ENCODE measurements at regions not wholly inside any gene's neighbourhood (a gene's known extent, or its start where the extent isn't known, plus 50 kb on each side); places are given as distances from the start of the nearest gene placed in this dataset.

DNA sequence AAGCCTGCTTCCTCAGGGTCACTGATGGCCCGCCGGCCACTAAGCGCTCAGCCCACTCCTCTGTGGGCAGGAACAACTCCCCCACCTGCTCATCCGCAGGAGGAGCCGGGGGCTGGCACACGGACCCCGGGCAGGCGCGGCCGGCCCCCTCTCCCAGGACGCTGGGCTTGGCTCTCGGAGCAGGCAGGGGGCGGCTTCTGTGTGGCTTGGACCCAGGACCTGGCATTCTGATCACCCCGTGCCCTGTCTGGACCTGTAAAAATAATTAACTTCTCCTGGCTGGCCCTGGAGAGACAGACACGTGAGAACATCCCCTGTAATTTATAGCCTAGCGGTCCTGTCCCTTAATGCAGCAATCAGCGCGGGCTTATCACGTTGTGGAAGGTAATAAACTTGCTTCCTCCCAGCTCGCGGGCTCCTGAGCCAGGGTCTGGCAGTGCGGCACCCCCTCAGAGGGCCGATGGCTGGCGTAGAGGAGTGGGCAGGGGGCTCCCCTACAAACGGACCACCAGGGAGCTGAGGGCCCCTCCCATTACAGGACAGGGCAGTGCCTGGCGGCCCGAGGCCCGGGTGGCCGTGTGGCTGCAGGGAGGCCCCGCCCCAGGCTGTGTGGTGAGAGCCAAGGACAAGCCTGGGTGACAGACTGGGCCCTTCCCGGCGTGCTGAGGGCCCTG is 84.5 kb upstream of the NKX1-1 start:
- no peak overlapping the region for H3K9ac ChIP-seq
- Mint-ChIP-seq H3K27me3 (ENCODE audit: insufficient read depth, low read depth) (peaks cover 16% of the 10 kb centered on the region), H3K9me3 (peaks cover 16% of the 10 kb centered on the region), H3K4me3 (no peak overlapping the region), H3K36me3 (no peaks in the 10 kb centered on the region), H3K27ac (no peak overlapping the region), H3K4me1 (peaks cover 10% of the 10 kb centered on the region)
- H3K79me2 ChIP-seq (ENCODE audit: low read depth), result no peaks in the 10 kb centered on the region
- H3F3A ChIP-seq (ENCODE audit: low read depth), result no peaks in the 10 kb centered on the region
- H3K27me3 ChIP-seq, result no peaks in the 10 kb centered on the region
- no peaks in the 10 kb centered on the region for H3K36me3 ChIP-seq
- peaks cover 2% of the 10 kb centered on the region for H3K9me3 ChIP-seq (ENCODE audit: low read depth)
- DNase-seq (ENCODE audit: low spot score), result no peak
- H4K20me1 ChIP-seq (ENCODE audit: low read depth), result no peaks in the 10 kb centered on the region
- no peak overlapping the region for H3K4me2 ChIP-seq
- no peak overlapping the region for H3K4me3 ChIP-seq
- TF ChIP-seq EZH2phosphoT487 (IDR thresholded peaks at IDR 0.05) (no peak), EZH2 (IDR thresholded peaks at IDR 0.05) (no peak)
- TF ChIP-seq, protein P1, sequence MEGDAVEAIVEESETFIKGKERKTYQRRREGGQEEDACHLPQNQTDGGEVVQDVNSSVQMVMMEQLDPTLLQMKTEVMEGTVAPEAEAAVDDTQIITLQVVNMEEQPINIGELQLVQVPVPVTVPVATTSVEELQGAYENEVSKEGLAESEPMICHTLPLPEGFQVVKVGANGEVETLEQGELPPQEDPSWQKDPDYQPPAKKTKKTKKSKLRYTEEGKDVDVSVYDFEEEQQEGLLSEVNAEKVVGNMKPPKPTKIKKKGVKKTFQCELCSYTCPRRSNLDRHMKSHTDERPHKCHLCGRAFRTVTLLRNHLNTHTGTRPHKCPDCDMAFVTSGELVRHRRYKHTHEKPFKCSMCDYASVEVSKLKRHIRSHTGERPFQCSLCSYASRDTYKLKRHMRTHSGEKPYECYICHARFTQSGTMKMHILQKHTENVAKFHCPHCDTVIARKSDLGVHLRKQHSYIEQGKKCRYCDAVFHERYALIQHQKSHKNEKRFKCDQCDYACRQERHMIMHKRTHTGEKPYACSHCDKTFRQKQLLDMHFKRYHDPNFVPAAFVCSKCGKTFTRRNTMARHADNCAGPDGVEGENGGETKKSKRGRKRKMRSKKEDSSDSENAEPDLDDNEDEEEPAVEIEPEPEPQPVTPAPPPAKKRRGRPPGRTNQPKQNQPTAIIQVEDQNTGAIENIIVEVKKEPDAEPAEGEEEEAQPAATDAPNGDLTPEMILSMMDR (IDR thresholded peaks at IDR 0.05), result no peak
- H2AFZ ChIP-seq (replicated peaks), result no peak overlapping the region
- H3K4me1 ChIP-seq, result peaks cover 6% of the 10 kb centered on the region
- H3K27ac ChIP-seq, result no peak overlapping the region

DNA sequence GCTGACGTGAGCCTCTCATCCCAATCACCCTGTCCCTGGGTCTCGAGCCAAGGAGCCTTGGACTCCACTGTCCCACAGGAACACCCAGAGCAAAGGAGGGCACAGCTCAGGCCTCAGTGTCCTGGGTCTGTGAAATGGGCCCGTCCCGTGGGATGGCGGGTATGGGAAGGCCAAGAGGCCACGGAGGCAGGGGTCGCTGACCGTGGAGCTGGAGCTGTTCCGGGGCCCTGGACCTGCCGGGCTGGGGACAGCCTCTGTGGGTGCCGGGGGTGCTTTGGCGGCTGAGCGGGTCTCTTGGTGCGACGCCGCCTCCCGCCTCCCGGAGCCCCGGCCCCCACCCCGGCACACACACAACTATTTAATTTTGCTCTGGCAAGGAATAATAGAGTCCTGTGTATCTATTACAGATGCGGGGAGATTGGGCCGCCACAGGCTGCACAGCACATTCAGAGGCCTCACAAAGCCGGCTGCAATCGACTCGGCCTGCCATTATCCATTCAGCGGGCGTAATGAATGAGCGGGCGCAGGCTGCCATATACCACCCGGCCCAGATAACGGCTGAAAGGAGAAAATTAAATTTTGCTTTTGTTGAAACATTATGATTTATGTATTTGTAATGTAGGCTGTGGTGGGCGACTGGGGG is 83.9 kb upstream of the NKX1-1 start:
- H3K36me3 ChIP-seq, result no peaks in the 10 kb centered on the region
- no peak overlapping the region for H3K27ac Mint-ChIP-seq
- DNase-seq (ENCODE audit: low spot score), result no peak

DNA sequence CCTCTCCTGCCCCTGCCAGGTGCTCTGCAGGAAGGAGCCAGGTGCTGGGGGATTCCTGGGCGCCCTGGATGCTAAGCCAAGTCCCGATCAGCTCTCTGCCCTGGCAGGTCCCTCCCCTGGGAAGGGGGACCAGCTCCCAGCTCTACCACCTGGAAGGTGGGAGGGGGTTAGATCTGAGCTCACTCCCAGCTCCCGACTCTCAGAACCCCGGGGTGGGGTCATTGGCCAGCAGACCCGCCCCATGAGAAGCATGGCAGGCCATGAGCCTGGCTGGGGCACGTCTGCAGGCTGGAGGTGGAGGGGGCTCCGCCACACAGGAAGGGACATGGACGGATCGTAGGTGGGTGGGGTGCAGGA is 83.4 kb upstream of the NKX1-1 start:
- H3F3A ChIP-seq (ENCODE audit: low read depth), result no peaks in the 10 kb centered on the region
- no peaks in the 10 kb centered on the region for H3K36me3 Mint-ChIP-seq
- H3K4me2 ChIP-seq, result no peak overlapping the region
- no peak for DNase-seq (ENCODE audit: low spot score)
- H2AFZ ChIP-seq (replicated peaks), result no peak overlapping the region
- H3K4me3 ChIP-seq, result no peak overlapping the region
- no peaks in the 10 kb centered on the region for H3K36me3 ChIP-seq
- H3K4me3 Mint-ChIP-seq, result no peak overlapping the region
- H3K9me3 Mint-ChIP-seq, result peaks cover 25% of the 10 kb centered on the region
- no peaks in the 10 kb centered on the region for H3K79me2 ChIP-seq (ENCODE audit: low read depth)
- peaks cover 8% of the 10 kb centered on the region for H3K4me1 Mint-ChIP-seq
- H3K9me3 ChIP-seq (ENCODE audit: low read depth), result peaks cover 14% of the 10 kb centered on the region
- H3K27me3 Mint-ChIP-seq (ENCODE audit: insufficient read depth, low read depth), result peaks cover 19% of the 10 kb centered on the region
- TF ChIP-seq EZH2phosphoT487 (IDR thresholded peaks at IDR 0.05) (no peak), EZH2 (IDR thresholded peaks at IDR 0.05) (no peak)
- TF ChIP-seq, protein P1 (IDR thresholded peaks at IDR 0.05), result no peak
- no peak overlapping the region for H3K9ac ChIP-seq
- H3K27ac ChIP-seq, result no peak overlapping the region
- H4K20me1 ChIP-seq (ENCODE audit: low read depth), result no peaks in the 10 kb centered on the region
- peaks cover 6% of the 10 kb centered on the region for H3K4me1 ChIP-seq
- no peak overlapping the region for H3K27ac Mint-ChIP-seq
- no peaks in the 10 kb centered on the region for H3K27me3 ChIP-seq

More for the DNA sequence above, 83.9 kb upstream of the NKX1-1 start:
- no peaks in the 10 kb centered on the region for H3K79me2 ChIP-seq (ENCODE audit: low read depth)
- no peak overlapping the region for H2AFZ ChIP-seq (replicated peaks)
- peaks cover 6% of the 10 kb centered on the region for H3K4me1 ChIP-seq
- no peaks in the 10 kb centered on the region for H3F3A ChIP-seq (ENCODE audit: low read depth)
- H3K9me3 Mint-ChIP-seq, result peaks cover 22% of the 10 kb centered on the region
- no peaks in the 10 kb centered on the region for H3K36me3 Mint-ChIP-seq
- TF ChIP-seq, protein P1 (IDR thresholded peaks at IDR 0.05), result no peak
- TF ChIP-seq EZH2 (IDR thresholded peaks at IDR 0.05), result no peak
- TF ChIP-seq EZH2phosphoT487 (IDR thresholded peaks at IDR 0.05), result no peak
- peaks cover 8% of the 10 kb centered on the region for H3K9me3 ChIP-seq (ENCODE audit: low read depth)
- peaks cover 19% of the 10 kb centered on the region for H3K27me3 Mint-ChIP-seq (ENCODE audit: insufficient read depth, low read depth)
- H3K4me3 ChIP-seq, result no peak overlapping the region
- no peak overlapping the region for H3K9ac ChIP-seq
- peaks cover 9% of the 10 kb centered on the region for H3K4me1 Mint-ChIP-seq
- no peaks in the 10 kb centered on the region for H4K20me1 ChIP-seq (ENCODE audit: low read depth)
- H3K4me2 ChIP-seq, result no peak overlapping the region
- H3K4me3 Mint-ChIP-seq, result no peak overlapping the region
- no peaks in the 10 kb centered on the region for H3K27me3 ChIP-seq
- H3K27ac ChIP-seq, result no peak overlapping the region

Data from neural progenitor cell (in vitro differentiated cells).